ENCODE measurements at regions not wholly inside any gene's neighbourhood (a gene's known extent, or its start where the extent isn't known, plus 50 kb on each side); places are given as distances from the start of the nearest gene placed in this dataset.
"Not testable (repeated sequence)": the region's sequence is repeated elsewhere in the genome, so short reads cannot be mapped to it uniquely, and the experiment has no call there.

GRCh38 chr5:99104538-99105132 lies 175.8 kb upstream of the CHD1 start:
- DNase-seq: peak; percentile 7

- no peak for DNase-seq
Observed at GRCh38 chr5:99102073-99102697, 173.4 kb upstream of the CHD1 start.

GRCh38 chr5:99099691-99100090 lies 170.9 kb upstream of the CHD1 start:
- no peak for DNase-seq

- no peak for DNase-seq
Observed at GRCh38 chr5:99089822-99090549, 161.2 kb upstream of the CHD1 start.

- no peak for DNase-seq
Observed at GRCh38 chr5:99088309-99088708, 159.5 kb upstream of the CHD1 start.

- no peak for DNase-seq
Observed at GRCh38 chr5:99083197-99083596, 154.4 kb upstream of the CHD1 start.

GRCh38 chr5:99081711-99082110 lies 152.9 kb upstream of the CHD1 start:
- DNase-seq: no peak

GRCh38 chr5:99076723-99077640 lies 148.2 kb upstream of the CHD1 start:
- DNase-seq: no peak

GRCh38 chr5:99072846-99073245 lies 144.0 kb upstream of the CHD1 start:
- no peak for DNase-seq

- DNase-seq: no peak
Observed at GRCh38 chr5:99070822-99071221, 142.0 kb upstream of the CHD1 start.

- DNase-seq: no peak
Observed at GRCh38 chr5:99070362-99070761, 141.6 kb upstream of the CHD1 start.

- DNase-seq: no peak
Observed at GRCh38 chr5:99068944-99069650, 140.3 kb upstream of the CHD1 start.

- no peak for DNase-seq
Observed at GRCh38 chr5:99063737-99064136, 134.9 kb upstream of the CHD1 start.

- no peak for DNase-seq
Observed at GRCh38 chr5:99061711-99062110, 132.9 kb upstream of the CHD1 start.

- no peak for DNase-seq
Observed at GRCh38 chr5:99061299-99061698, 132.5 kb upstream of the CHD1 start.

- DNase-seq: peak; percentile 24
Observed at GRCh38 chr5:99060306-99061261, 131.8 kb upstream of the CHD1 start.

- no peak for DNase-seq
Observed at GRCh38 chr5:99059685-99060084, 130.9 kb upstream of the CHD1 start.

GRCh38 chr5:99058466-99058865 lies 129.7 kb upstream of the CHD1 start:
- DNase-seq: no peak

GRCh38 chr5:99054972-99055371 lies 126.2 kb upstream of the CHD1 start:
- DNase-seq: no peak

GRCh38 chr5:99045871-99046270 lies 117.1 kb upstream of the CHD1 start:
- DNase-seq: no peak

GRCh38 chr5:99043257-99043656 lies 114.5 kb upstream of the CHD1 start:
- DNase-seq: not testable (repeated sequence)
